ENCODE measurements at regions not wholly inside any gene's neighbourhood (a gene's known extent, or its start where the extent isn't known, plus 50 kb on each side); places are given as distances from the start of the nearest gene placed in this dataset.

DNA sequence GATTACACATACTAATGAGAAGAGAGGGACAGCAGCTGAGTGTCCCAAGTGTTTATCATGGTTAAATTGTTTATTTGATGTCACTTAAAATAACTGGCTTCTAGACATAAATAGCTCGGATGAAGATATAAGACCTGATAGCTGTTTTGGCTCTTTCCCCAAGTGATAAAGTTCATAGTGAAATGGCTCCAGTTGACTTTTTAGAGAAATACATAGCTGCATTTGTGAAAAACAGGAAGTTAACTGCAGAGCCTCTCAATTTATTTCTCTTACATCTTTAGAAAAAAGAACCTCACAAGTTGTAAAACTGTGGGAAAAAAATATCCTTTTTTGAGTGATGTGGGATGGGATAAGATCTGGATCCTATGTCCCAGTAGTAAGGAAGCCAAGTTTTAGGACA lies 332.9 kb upstream of the RASGRP1 start:
- H3K27me3 Mint-ChIP-seq, result no peaks in the 10 kb centered on the region
- no peak overlapping the region for H3K4me3 Mint-ChIP-seq
- no peaks in the 10 kb centered on the region for H3K4me1 Mint-ChIP-seq
- ATAC-seq (replicated peaks), result no peak
- H3K36me3 Mint-ChIP-seq (ENCODE audit: low read depth), result no peaks in the 10 kb centered on the region
- no peak overlapping the region for H3K27ac Mint-ChIP-seq
- H3K9me3 Mint-ChIP-seq, result no peaks in the 10 kb centered on the region

GRCh38 chr15:38898236-38898635 lies 333.6 kb upstream of the RASGRP1 start:
- H3K4me1 Mint-ChIP-seq, result no peaks in the 10 kb centered on the region
- no peak overlapping the region for H3K4me3 Mint-ChIP-seq
- no peak for ATAC-seq (replicated peaks)

GRCh38 chr15:38899300-38899699 lies 334.7 kb upstream of the RASGRP1 start:
- Mint-ChIP-seq H3K9me3 (no peaks in the 10 kb centered on the region), H3K4me3 (no peak overlapping the region), H3K27ac (no peak overlapping the region), H3K27me3 (no peaks in the 10 kb centered on the region), H3K4me1 (no peaks in the 10 kb centered on the region), H3K36me3 (ENCODE audit: low read depth) (no peaks in the 10 kb centered on the region)
- no peak for ATAC-seq (replicated peaks)

More at GRCh38 chr15:38898236-38898635, 333.6 kb upstream of the RASGRP1 start:
- H3K36me3 Mint-ChIP-seq (ENCODE audit: low read depth), result no peaks in the 10 kb centered on the region
- no peaks in the 10 kb centered on the region for H3K9me3 Mint-ChIP-seq
- no peaks in the 10 kb centered on the region for H3K27me3 Mint-ChIP-seq
- no peak overlapping the region for H3K27ac Mint-ChIP-seq

DNA sequence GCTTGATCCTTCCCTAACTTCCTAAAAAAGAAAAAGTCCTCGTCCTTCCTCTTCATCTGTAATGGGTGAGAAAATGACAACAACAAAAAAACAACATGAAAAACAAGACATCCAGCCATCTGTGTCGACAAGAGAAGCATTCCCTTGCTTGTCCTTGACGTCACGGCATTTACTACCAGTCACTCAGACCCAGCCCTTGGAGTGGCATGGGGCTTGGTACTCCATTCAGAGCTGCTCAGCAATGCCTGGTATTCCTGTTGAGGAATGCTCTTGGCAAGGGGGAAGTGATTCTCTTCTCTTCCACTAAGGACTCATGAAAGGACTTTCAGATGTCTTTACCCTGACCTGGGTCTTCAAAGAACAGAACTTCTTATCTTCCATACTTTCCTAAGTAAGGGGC lies 339.7 kb upstream of the RASGRP1 start:
- no peaks in the 10 kb centered on the region for H3K4me1 Mint-ChIP-seq

DNA sequence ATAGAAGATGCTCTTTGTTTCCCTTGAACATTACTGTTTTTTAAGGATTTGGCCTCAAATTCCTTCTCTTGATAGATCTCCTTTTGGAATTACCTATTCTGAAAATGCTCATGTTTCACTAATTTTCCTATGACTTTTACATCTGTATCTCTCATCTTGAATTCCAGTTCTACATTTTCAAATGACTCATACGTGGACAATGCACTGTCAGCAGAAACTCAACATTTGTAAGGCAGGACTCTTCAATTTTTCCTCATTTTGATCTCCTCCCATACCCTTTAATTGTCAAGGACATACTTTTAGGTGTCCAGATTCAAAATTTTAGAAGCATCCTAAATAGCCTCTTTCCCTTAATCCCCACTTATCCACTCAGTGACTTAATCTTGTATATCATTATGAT lies 341.0 kb upstream of the RASGRP1 start:
- H3K27ac Mint-ChIP-seq, result no peak overlapping the region
- no peaks in the 10 kb centered on the region for H3K4me1 Mint-ChIP-seq
- H3K27me3 Mint-ChIP-seq, result peaks cover 2% of the 10 kb centered on the region
- H3K9me3 Mint-ChIP-seq, result peaks cover 2% of the 10 kb centered on the region
- H3K36me3 Mint-ChIP-seq (ENCODE audit: low read depth), result no peaks in the 10 kb centered on the region
- H3K4me3 Mint-ChIP-seq, result no peak overlapping the region
- ATAC-seq (replicated peaks), result no peak

More for the DNA sequence above, 339.7 kb upstream of the RASGRP1 start:
- Mint-ChIP-seq H3K9me3 (no peaks in the 10 kb centered on the region), H3K27ac (no peak overlapping the region), H3K36me3 (ENCODE audit: low read depth) (no peaks in the 10 kb centered on the region), H3K27me3 (no peaks in the 10 kb centered on the region), H3K4me3 (no peak overlapping the region)
- no peak for ATAC-seq (replicated peaks)

DNA sequence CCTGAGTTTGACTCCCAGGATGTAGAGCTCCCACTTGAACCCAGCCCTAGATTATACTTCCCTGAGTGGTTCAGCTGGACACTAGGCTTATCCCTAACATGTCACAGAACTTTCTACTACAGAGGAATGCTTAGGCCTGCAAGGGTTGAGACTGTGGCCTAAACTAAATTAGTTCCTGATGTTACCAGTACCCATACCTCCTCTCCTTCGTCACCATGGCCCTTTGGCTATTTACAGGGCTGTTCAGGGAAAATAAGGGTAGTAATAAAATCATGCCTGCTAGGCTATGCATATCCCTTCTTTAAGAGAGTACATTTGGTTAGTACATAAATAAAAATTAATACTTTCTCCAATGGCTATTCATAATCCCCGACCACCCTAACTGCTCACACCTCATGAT lies 356.4 kb upstream of the RASGRP1 start:
- Mint-ChIP-seq H3K36me3 (ENCODE audit: low read depth) (no peaks in the 10 kb centered on the region), H3K4me1 (no peaks in the 10 kb centered on the region), H3K27me3 (peaks cover 2% of the 10 kb centered on the region), H3K4me3 (no peak overlapping the region), H3K27ac (no peak overlapping the region), H3K9me3 (no peaks in the 10 kb centered on the region)
- ATAC-seq (replicated peaks), result no peak

- Mint-ChIP-seq H3K36me3 (ENCODE audit: low read depth) (no peaks in the 10 kb centered on the region), H3K4me1 (no peaks in the 10 kb centered on the region), H3K9me3 (no peaks in the 10 kb centered on the region), H3K4me3 (no peak overlapping the region), H3K27ac (no peak overlapping the region), H3K27me3 (no peaks in the 10 kb centered on the region)
- no peak for ATAC-seq (replicated peaks)
Measured at GRCh38 chr15:38921471-38921870, 356.9 kb upstream of the RASGRP1 start.

- ATAC-seq (replicated peaks), result no peak
Measured at GRCh38 chr15:38928431-38928830, 363.8 kb upstream of the RASGRP1 start.

DNA sequence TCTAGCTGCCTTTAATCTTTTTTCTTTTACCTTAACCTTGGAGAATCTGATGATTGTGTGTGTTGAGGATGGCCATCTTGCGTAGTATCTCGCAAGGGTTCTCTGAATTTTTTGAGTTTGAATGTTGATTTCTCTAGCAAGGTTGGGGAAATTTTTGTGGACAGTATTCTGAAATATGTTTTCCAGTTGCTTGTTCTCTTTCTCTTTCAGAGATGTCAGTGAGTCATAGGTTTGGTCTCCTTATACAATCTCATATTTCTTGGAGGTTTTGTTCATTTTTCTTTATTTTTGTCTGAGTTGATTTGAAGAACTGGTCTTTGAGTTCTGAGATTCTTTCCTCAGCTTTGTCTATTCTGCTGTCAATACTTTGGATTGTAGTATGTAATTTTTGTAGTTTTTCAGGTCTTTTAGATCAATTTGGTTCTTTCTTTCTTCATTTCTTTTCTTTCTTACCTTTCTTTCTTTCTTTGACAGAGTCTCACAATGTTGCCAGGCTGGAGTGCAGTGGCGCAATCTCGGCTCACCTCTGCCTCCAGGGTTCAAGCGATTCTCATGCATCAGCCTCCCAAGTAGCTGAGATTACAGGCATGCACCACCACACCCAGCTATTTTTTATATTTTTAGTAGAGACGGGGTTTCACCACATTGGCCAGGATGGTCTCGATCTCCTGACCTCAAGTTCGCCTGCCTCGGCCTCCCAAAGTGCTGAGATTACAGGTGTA lies 366.4 kb upstream of the RASGRP1 start:
- Mint-ChIP-seq H3K27ac (no peak overlapping the region), H3K9me3 (no peaks in the 10 kb centered on the region), H3K4me1 (no peaks in the 10 kb centered on the region), H3K4me3 (no peak overlapping the region), H3K27me3 (peaks cover 8% of the 10 kb centered on the region), H3K36me3 (ENCODE audit: low read depth) (no peaks in the 10 kb centered on the region)
- ATAC-seq (replicated peaks), result no peak

More at GRCh38 chr15:38928431-38928830, 363.8 kb upstream of the RASGRP1 start:
- Mint-ChIP-seq H3K27ac (no peak overlapping the region), H3K9me3 (no peaks in the 10 kb centered on the region), H3K36me3 (ENCODE audit: low read depth) (no peaks in the 10 kb centered on the region), H3K4me1 (no peaks in the 10 kb centered on the region), H3K4me3 (no peak overlapping the region), H3K27me3 (peaks cover 8% of the 10 kb centered on the region)

DNA sequence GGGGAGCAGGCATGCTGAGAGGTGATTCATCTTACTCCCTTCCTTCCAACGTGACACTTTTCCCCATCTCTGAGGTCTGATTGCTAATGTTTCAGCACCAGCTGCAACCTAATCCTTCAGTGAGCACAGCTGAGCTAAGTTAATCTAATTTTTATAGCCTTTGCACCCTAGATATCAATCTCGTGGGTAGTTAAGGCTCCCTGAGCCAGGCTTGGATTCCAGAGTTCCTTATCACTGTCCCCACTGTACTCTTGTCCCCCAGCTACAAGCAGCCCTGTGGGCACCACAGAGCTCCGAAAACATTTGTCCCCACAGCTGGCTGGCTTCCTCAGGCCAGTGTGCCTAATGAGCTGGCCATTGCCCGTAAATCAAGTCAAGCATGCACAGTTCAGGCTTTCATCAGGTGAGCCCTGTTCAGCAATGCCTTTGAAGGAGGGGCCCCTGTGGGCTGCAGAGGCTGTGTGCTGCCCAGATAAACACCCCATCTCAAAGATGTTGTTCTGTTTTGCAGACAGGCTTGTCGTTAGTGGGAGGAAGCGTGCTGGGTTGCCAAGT lies 376.9 kb upstream of the RASGRP1 start:
- Mint-ChIP-seq H3K36me3 (ENCODE audit: low read depth) (no peaks in the 10 kb centered on the region), H3K9me3 (peaks cover 3% of the 10 kb centered on the region), H3K4me3 (no peak overlapping the region), H3K27me3 (peaks cover 11% of the 10 kb centered on the region), H3K4me1 (no peaks in the 10 kb centered on the region), H3K27ac (no peak overlapping the region)
- no peak for ATAC-seq (replicated peaks)

DNA sequence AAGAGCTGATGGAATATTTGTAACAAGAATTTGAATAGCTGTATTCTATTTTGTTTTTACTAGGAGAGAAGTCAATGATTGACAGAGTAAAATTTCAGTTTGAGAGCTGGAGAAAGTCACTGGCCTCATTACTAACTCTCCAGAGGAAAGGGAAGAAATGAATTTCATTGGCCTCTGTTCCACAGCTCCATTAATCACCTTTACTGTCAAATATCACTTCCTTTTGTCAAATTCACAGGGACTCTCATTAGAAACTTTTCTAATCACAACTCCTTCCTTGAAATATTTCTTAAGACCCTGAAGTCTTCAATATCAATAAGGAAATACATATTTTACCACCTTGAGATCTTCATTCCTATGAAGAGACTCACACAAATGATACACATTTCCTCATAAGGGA lies 379.9 kb upstream of the RASGRP1 start:
- ATAC-seq (replicated peaks), result no peak
- Mint-ChIP-seq H3K4me1 (no peaks in the 10 kb centered on the region), H3K27me3 (peaks cover 9% of the 10 kb centered on the region)

DNA sequence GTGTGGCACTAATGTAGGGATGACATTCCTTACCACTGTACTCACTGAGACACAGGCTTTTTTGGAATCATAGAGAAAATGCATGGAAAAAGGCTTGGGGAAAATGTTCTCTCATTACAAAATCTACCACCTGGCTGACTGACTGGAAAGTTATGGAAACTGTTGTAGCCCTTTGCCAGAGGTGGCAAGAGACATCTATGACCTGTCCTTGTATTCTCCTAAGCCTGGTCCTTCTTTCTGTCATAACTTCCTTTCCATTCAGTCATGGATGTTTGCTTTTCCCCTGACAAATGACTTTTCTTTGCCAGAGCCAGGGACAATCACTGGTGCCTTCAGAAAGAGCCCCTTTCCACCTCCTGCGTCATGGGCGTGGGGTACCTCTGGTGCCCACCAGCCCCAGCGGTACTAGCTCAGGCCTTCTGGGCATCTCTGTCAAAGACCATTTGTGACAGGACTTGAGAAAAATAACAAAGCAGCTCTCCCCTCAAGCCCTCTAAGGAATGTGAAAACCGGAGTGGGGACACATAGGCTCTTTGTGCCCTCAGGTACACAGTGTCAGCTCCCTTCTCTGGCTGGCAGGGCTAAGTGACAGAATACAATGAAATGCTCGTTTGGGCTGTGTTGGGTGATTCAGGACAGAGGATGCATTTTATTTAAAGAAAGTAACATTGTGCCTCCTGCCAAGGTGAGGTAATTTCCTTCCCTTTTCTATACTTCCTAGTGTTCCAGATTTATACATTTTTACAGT lies 381.1 kb upstream of the RASGRP1 start:
- no peak for ATAC-seq (replicated peaks)
- Mint-ChIP-seq H3K27me3 (peaks cover 9% of the 10 kb centered on the region), H3K27ac (no peak overlapping the region), H3K4me1 (no peaks in the 10 kb centered on the region), H3K4me3 (no peak overlapping the region), H3K9me3 (no peaks in the 10 kb centered on the region), H3K36me3 (ENCODE audit: low read depth) (no peaks in the 10 kb centered on the region)

More for the DNA sequence above, 379.9 kb upstream of the RASGRP1 start:
- Mint-ChIP-seq H3K9me3 (no peaks in the 10 kb centered on the region), H3K36me3 (ENCODE audit: low read depth) (no peaks in the 10 kb centered on the region), H3K27ac (no peak overlapping the region), H3K4me3 (no peak overlapping the region)

GRCh38 chr15:38954090-38954489 lies 389.5 kb upstream of the RASGRP1 start:
- ATAC-seq (replicated peaks), result no peak
- H3K36me3 Mint-ChIP-seq (ENCODE audit: low read depth), result no peaks in the 10 kb centered on the region
- H3K27me3 Mint-ChIP-seq, result no peaks in the 10 kb centered on the region
- H3K9me3 Mint-ChIP-seq, result no peaks in the 10 kb centered on the region
- H3K27ac Mint-ChIP-seq, result no peak overlapping the region
- no peaks in the 10 kb centered on the region for H3K4me1 Mint-ChIP-seq
- H3K4me3 Mint-ChIP-seq, result no peak overlapping the region

DNA sequence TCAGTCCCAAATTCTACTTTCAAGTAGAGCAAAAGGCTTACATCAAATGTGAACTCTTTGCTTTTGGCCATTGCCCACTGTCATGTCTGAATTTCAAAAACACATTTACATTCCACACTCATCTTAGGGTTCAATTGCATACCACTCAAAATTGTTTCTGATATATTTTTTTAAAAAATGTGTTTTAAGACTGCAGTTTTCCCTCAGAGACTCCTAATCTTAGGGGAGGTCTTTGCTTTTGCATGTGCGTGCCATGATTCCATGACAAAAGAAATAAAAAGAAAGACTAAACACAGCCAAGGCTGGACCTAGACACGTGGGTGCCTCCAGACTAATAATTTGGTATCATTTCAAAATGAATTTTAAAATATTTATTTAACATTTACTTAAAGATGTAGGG lies 396.8 kb upstream of the RASGRP1 start:
- Mint-ChIP-seq H3K36me3 (ENCODE audit: low read depth) (no peaks in the 10 kb centered on the region), H3K27me3 (no peaks in the 10 kb centered on the region), H3K27ac (no peak overlapping the region), H3K4me1 (no peaks in the 10 kb centered on the region), H3K4me3 (no peak overlapping the region), H3K9me3 (no peaks in the 10 kb centered on the region)
- no peak for ATAC-seq (replicated peaks)

- Mint-ChIP-seq H3K36me3 (ENCODE audit: low read depth) (no peaks in the 10 kb centered on the region), H3K4me1 (no peaks in the 10 kb centered on the region), H3K9me3 (no peaks in the 10 kb centered on the region), H3K4me3 (no peak overlapping the region), H3K27ac (no peak overlapping the region), H3K27me3 (no peaks in the 10 kb centered on the region)
- no peak for ATAC-seq (replicated peaks)
Measured at GRCh38 chr15:38961931-38962330, 397.3 kb upstream of the RASGRP1 start.
